Keratinocyte (primary cell): ENCODE measurements at regions not wholly inside any gene's neighbourhood (a gene's known extent, or its start where the extent isn't known, plus 50 kb on each side); places are given as distances from the start of the nearest gene placed in this dataset.
"Not testable (repeated sequence)": the region's sequence is repeated elsewhere in the genome, so short reads cannot be mapped to it uniquely, and the experiment has no call there.

Source experiments
- DNase-seq: peaks from one replicate; pipeline ENCODE4 v3.0.0-alpha.2; 2011; ENCODE audit warnings: low read depth, missing footprints, low spot score
- FAIRE-seq: peaks from 2 replicates; lab custom pipeline; 2011; peaks lifted over from hg19 to GRCh38; lab: Jason Lieb, UNC
- H2AFZ ChIP-seq: 2 replicates; pipeline ENCODE4 v1.6.0; 2012; ENCODE audit warnings: low read length, control low read depth, inconsistent platforms; ENCODE audit not compliant: control insufficient read depth
- H3K27ac ChIP-seq: 2 replicates; pipeline ENCODE4 v1.5.1; 2011; ENCODE audit warnings: low read length; ENCODE audit not compliant: control insufficient read depth, insufficient read depth
- H3K27me3 ChIP-seq: 3 replicates; pipeline ENCODE4 v1.6.0; 2011; ENCODE audit warnings: low read length; ENCODE audit not compliant: control insufficient read depth, insufficient read depth; ENCODE audit errors: extremely low read depth
- H3K36me3 ChIP-seq, 2 experiments: 2 replicates in 1 of 2; 3 replicates in 1 of 2; pipeline ENCODE4 v1.5.1; 2011; ENCODE audit warnings: low read length in 2 of 2, mild to moderate bottlenecking in 1 of 2; ENCODE audit not compliant: control insufficient read depth in 2 of 2, insufficient read depth in 2 of 2; ENCODE audit errors: extremely low read depth in 1 of 2
- H3K4me1 ChIP-seq: 3 replicates; pipeline ENCODE4 v1.5.1; 2011; ENCODE audit warnings: low read length; ENCODE audit not compliant: control insufficient read depth, insufficient read depth; ENCODE audit errors: extremely low read depth
- H3K4me2 ChIP-seq: 3 replicates; pipeline ENCODE4 v1.6.0; 2011; ENCODE audit warnings: low read depth, low read length; ENCODE audit not compliant: control insufficient read depth, insufficient read depth; ENCODE audit errors: extremely low read depth
- H3K4me3 ChIP-seq, 3 experiments: fragments of 200-600 bp in 1 of 3; sonication (generic) in 1 of 3; 2 replicates in 2 of 3; 3 replicates in 1 of 3; pipeline ENCODE4 v1.5.1; 2011 to 2016; ENCODE audit warnings: low read length in 3 of 3, mild to moderate bottlenecking in 3 of 3, control low read depth in 2 of 3, inconsistent platforms in 1 of 3, low read depth in 1 of 3, mixed read lengths in 1 of 3, mixed run types in 1 of 3, moderate library complexity in 1 of 3; ENCODE audit not compliant: control insufficient read depth in 2 of 3, insufficient read depth in 2 of 3; ENCODE audit errors: extremely low read depth in 1 of 3
- H3K79me2 ChIP-seq: 2 replicates; pipeline ENCODE4 v1.6.0; 2012; ENCODE audit warnings: low read length; ENCODE audit not compliant: control insufficient read depth, insufficient read depth
- H3K9ac ChIP-seq: 3 replicates; pipeline ENCODE4 v1.6.0; 2011; ENCODE audit warnings: low read length; ENCODE audit not compliant: control insufficient read depth, insufficient read depth; ENCODE audit errors: extremely low read depth
- H3K9me1 ChIP-seq: 3 replicates; pipeline ENCODE4 v1.6.0; 2011; ENCODE audit warnings: low read length; ENCODE audit not compliant: control insufficient read depth, insufficient read depth; ENCODE audit errors: extremely low read depth
- H3K9me3 ChIP-seq: 2 replicates; pipeline ENCODE4 v1.5.1; 2012; ENCODE audit warnings: low read depth, low read length; ENCODE audit not compliant: control insufficient read depth
- H4K20me1 ChIP-seq: 3 replicates; pipeline ENCODE4 v1.6.0; 2011; ENCODE audit warnings: low read length; ENCODE audit not compliant: control insufficient read depth, insufficient read depth; ENCODE audit errors: extremely low read depth
- EZH2 ChIP-seq: IDR thresholded peaks from one replicate; pipeline ENCODE4 v1.6.1; 2012; ENCODE audit warnings: inconsistent platforms, mild to moderate bottlenecking, low read length, moderate library complexity
- dilution Hi-C: fragments of 300-500 bp; cut with MboI; formaldehyde crosslinking; loops from one replicate; pipeline ENCODE4 v1.7.0; 2020; ENCODE audit warnings: low sequenced_read_pairs; ENCODE audit not compliant: extremely low pct_ligation_motif_present
- TF ChIP-seq, protein P1 (sequence below), 3 experiments: IDR thresholded peaks in 1 of 3; conservative IDR thresholded peaks in 1 of 3; optimal IDR thresholded peaks in 1 of 3; 2 replicates in 2 of 3; 3 replicates in 1 of 3; pipeline versions ENCODE3 to v1.5.1; 2011; ENCODE audit warnings: low read length in 3 of 3, mild to moderate bottlenecking in 3 of 3, moderate library complexity in 2 of 3, control low read depth in 1 of 3, inconsistent platforms in 1 of 3; ENCODE audit not compliant: insufficient read depth in 2 of 3; ENCODE audit errors: extremely low read depth in 1 of 3

- dilution Hi-C loops = no loop called here
- no peak for FAIRE-seq
- H2AFZ ChIP-seq = no peak overlapping the region
- H3K4me1 ChIP-seq = no peaks in the 10 kb centered on the region
- H3K4me3 ChIP-seq = no peak overlapping the region
- no peak overlapping the region for H3K9ac ChIP-seq
- no peak overlapping the region for H3K4me2 ChIP-seq
- H3K9me3 ChIP-seq = no peaks in the 10 kb centered on the region
- no peaks in the 10 kb centered on the region for H3K27me3 ChIP-seq
- H4K20me1 ChIP-seq = no peaks in the 10 kb centered on the region
- H3K27ac ChIP-seq = no peak overlapping the region
- TF ChIP-seq, protein P1, sequence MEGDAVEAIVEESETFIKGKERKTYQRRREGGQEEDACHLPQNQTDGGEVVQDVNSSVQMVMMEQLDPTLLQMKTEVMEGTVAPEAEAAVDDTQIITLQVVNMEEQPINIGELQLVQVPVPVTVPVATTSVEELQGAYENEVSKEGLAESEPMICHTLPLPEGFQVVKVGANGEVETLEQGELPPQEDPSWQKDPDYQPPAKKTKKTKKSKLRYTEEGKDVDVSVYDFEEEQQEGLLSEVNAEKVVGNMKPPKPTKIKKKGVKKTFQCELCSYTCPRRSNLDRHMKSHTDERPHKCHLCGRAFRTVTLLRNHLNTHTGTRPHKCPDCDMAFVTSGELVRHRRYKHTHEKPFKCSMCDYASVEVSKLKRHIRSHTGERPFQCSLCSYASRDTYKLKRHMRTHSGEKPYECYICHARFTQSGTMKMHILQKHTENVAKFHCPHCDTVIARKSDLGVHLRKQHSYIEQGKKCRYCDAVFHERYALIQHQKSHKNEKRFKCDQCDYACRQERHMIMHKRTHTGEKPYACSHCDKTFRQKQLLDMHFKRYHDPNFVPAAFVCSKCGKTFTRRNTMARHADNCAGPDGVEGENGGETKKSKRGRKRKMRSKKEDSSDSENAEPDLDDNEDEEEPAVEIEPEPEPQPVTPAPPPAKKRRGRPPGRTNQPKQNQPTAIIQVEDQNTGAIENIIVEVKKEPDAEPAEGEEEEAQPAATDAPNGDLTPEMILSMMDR (optimal IDR thresholded peaks at IDR 0.05 in 1 of 3, IDR thresholded peaks at IDR 0.05 in 1 of 3, conservative IDR thresholded peaks at IDR 0.05 in 1 of 3; ENCODE audit: extremely low read depth in 1 of 3, insufficient read depth in 2 of 3, low read length in 3 of 3) = no peak
- TF ChIP-seq EZH2 = no peak
- H3K9me1 ChIP-seq = no peaks in the 10 kb centered on the region
- no peak for DNase-seq
- H3K36me3 ChIP-seq = no peaks in the 10 kb centered on the region
- no peaks in the 10 kb centered on the region for H3K79me2 ChIP-seq
Observed at GRCh38 chr1:79235301-79236002, 228.9 kb upstream of the ADGRL4 start.

GRCh38 chr1:79232818-79233217, 226.3 kb upstream of the ADGRL4 start:
- Histone ChIP-seq H3K9me3 (no peaks in the 10 kb centered on the region), H3K27ac (no peak overlapping the region), H3K27me3 (no peaks in the 10 kb centered on the region), H3K4me3 (no peak overlapping the region), H3K36me3 (no peaks in the 10 kb centered on the region), H3K9ac (no peak overlapping the region), H3K4me1 (no peaks in the 10 kb centered on the region), H2AFZ (no peak overlapping the region), H3K9me1 (no peaks in the 10 kb centered on the region), H4K20me1 (no peaks in the 10 kb centered on the region), H3K79me2 (no peaks in the 10 kb centered on the region), H3K4me2 (no peak overlapping the region)
- TF ChIP-seq EZH2 = no peak
- TF ChIP-seq, protein P1 (optimal IDR thresholded peaks at IDR 0.05 in 1 of 3, IDR thresholded peaks at IDR 0.05 in 1 of 3, conservative IDR thresholded peaks at IDR 0.05 in 1 of 3; ENCODE audit: extremely low read depth in 1 of 3, insufficient read depth in 2 of 3, low read length in 3 of 3) = no peak
- DNase-seq (no peak), FAIRE-seq (no peak)
- dilution Hi-C loops = no loop called here

GRCh38 chr1:79230751-79231150, 224.2 kb upstream of the ADGRL4 start:
- H3K9me1 ChIP-seq, H3K9ac ChIP-seq, dilution Hi-C loops, H3K27ac ChIP-seq, H3K4me1 ChIP-seq, H3K36me3 ChIP-seq, H3K4me2 ChIP-seq, H3K4me3 ChIP-seq, FAIRE-seq, H2AFZ ChIP-seq, H3K9me3 ChIP-seq, H4K20me1 ChIP-seq, H3K27me3 ChIP-seq, H3K79me2 ChIP-seq, DNase-seq: not testable (repeated sequence)
